NCI-H446 (cell line): ENCODE measurements at regions not wholly inside any gene's neighbourhood (a gene's known extent, or its start where the extent isn't known, plus 50 kb on each side); places are given as distances from the start of the nearest gene placed in this dataset.
A peak's percentile ranks its signal among the peaks of the same experiment; 100 is the strongest.
"Not testable (repeated sequence)": the region's sequence is repeated elsewhere in the genome, so short reads cannot be mapped to it uniquely, and the experiment has no call there.

Source experiments
- DNase-seq, 2 experiments: peaks; one replicate each; lab custom pipeline; 2025; lab: John Stamatoyannopoulos, UW

GRCh38 chr14:53742233-53742620 is 214.4 kb downstream of the BMP4 start:
- DNase-seq, result no peak

GRCh38 chr14:53741479-53742232 is 215.0 kb downstream of the BMP4 start:
- peak; percentile 34 to 89 for DNase-seq

GRCh38 chr14:53740570-53740969 is 216.1 kb downstream of the BMP4 start:
- no peak for DNase-seq

GRCh38 chr14:53735916-53736315 is 220.7 kb downstream of the BMP4 start:
- DNase-seq, result no peak

- no peak for DNase-seq
These were observed 233.4 kb downstream of the BMP4 start for GRCh38 chr14:53723221-53723620.

GRCh38 chr14:53719536-53719935 is 237.1 kb downstream of the BMP4 start:
- no peak for DNase-seq

- no peak for DNase-seq
These were observed 240.0 kb downstream of the BMP4 start for GRCh38 chr14:53716578-53716977.

- peak in 1 of 2 experiments; percentile 36 for DNase-seq
These were observed 241.4 kb downstream of the BMP4 start for GRCh38 chr14:53715193-53715721.

- DNase-seq, result no peak
These were observed 242.0 kb downstream of the BMP4 start for GRCh38 chr14:53714495-53715192.

GRCh38 chr14:53712901-53713300 is 243.7 kb downstream of the BMP4 start:
- not testable (repeated sequence) for DNase-seq

GRCh38 chr14:53711205-53711604 is 245.4 kb downstream of the BMP4 start:
- DNase-seq, result no peak

- no peak for DNase-seq
These were observed 246.0 kb downstream of the BMP4 start for GRCh38 chr14:53710615-53711014.

GRCh38 chr14:53709381-53709780 is 247.2 kb downstream of the BMP4 start:
- no peak for DNase-seq

- DNase-seq, result no peak
These were observed 253.2 kb downstream of the BMP4 start for GRCh38 chr14:53703457-53703856.

GRCh38 chr14:53701108-53701875 is 255.3 kb downstream of the BMP4 start:
- no peak for DNase-seq

- DNase-seq, result no peak
These were observed 260.2 kb downstream of the BMP4 start for GRCh38 chr14:53696217-53696965.

GRCh38 chr14:53695692-53696214 is 260.9 kb downstream of the BMP4 start:
- DNase-seq, result no peak

- peak in 1 of 2 experiments; percentile 14 for DNase-seq
These were observed 263.7 kb downstream of the BMP4 start for GRCh38 chr14:53692885-53693284.

GRCh38 chr14:53692451-53692850 is 264.2 kb downstream of the BMP4 start:
- DNase-seq, result no peak

GRCh38 chr14:53683229-53683628 is 273.4 kb downstream of the BMP4 start:
- peak in 1 of 2 experiments; percentile 1 for DNase-seq

GRCh38 chr14:53672526-53672925 is 284.1 kb downstream of the BMP4 start:
- no peak for DNase-seq
